Skin epidermis (tissue), 12 donors: ENCODE measurements at regions not wholly inside any gene's neighbourhood (a gene's known extent, or its start where the extent isn't known, plus 50 kb on each side); places are given as distances from the start of the nearest gene placed in this dataset.

ENCODE experiments used
- H3K27ac ChIP-seq, 21 experiments: fragments of 200-600 bp; sonication (generic) in 11 of 21; one replicate each; pipeline ENCODE4 v1.5.0; 2020; ENCODE audit warnings: mild to moderate bottlenecking in 3 of 21, inconsistent platforms in 2 of 21, moderate library complexity in 2 of 21
- H3K4me3 ChIP-seq, 7 experiments: fragments of 200-600 bp; sonication (generic) in 2 of 7; one replicate each; pipeline ENCODE4 v1.5.0; 2020; ENCODE audit warnings: inconsistent platforms in 2 of 7, mild to moderate bottlenecking in 2 of 7, moderate library complexity in 1 of 7

GRCh38 chr4:38591617-38592337, 72.2 kb upstream of the KLF3 start:
- peak overlapping the region in 2 of 21 experiments; percentile 12 to 19 for H3K27ac ChIP-seq
- no peak overlapping the region for H3K4me3 ChIP-seq

GRCh38 chr4:38598489-38598888, 65.5 kb upstream of the KLF3 start:
- Histone ChIP-seq H3K4me3 (no peak overlapping the region), H3K27ac (no peak overlapping the region)

GRCh38 chr4:38600575-38600974, 63.4 kb upstream of the KLF3 start:
- no peak overlapping the region for H3K4me3 ChIP-seq
- H3K27ac ChIP-seq, result no peak overlapping the region

DNA sequence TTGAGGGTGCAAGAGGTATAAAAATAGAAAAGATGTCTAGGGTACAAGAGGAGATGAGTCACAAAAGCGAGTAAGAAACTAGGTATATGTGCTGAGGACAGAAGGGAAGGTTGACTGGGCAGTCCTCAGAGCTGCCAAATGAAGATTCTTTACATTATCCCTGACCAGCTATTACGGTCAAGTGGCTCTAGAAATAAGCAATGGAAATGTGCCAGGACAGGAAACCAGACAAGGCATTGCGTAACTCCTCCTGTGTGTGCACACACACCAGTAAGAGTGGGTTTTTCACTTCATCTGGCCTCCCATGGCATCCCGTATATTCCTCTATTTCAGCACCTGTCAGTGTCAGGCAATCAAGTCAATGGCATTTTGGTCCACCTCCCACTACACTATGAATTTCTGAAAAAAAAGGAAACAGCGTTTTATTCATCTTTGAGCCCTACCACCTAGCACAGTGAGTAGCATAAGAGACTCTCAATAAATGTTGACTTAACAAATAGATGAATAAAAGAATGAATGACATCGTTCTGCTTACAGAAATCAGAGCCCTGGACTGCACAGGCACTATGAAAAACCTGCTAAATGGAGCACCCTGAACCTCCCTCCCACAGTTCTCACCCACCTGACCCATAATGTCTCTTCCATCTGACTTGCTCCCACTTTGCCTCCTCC, 62.6 kb upstream of the KLF3 start:
- Histone ChIP-seq H3K27ac (no peak overlapping the region), H3K4me3 (no peak overlapping the region)

GRCh38 chr4:38601916-38602291, 62.1 kb upstream of the KLF3 start:
- Histone ChIP-seq H3K4me3 (no peak overlapping the region), H3K27ac (no peak overlapping the region)

DNA sequence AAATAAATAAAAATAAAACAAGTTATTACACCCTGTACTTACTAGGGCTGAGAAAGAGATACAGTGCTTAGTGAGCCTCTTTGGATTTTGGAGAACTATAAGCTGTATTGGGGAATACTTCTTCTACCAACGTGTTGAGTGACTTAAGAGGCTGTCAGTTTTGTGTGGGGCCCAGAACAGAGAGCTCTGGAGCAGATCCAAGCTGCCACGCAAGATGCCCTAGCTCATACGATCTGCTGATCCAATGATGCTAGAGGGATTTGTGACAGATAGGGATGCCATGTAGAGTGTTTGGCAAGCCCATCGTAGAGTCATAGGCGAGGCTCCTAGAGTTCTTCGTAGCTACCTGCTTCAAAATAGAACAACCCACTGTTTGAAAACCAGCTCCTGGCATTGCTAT, 60.3 kb upstream of the KLF3 start:
- no peak overlapping the region for H3K27ac ChIP-seq
- H3K4me3 ChIP-seq, result no peak overlapping the region

DNA sequence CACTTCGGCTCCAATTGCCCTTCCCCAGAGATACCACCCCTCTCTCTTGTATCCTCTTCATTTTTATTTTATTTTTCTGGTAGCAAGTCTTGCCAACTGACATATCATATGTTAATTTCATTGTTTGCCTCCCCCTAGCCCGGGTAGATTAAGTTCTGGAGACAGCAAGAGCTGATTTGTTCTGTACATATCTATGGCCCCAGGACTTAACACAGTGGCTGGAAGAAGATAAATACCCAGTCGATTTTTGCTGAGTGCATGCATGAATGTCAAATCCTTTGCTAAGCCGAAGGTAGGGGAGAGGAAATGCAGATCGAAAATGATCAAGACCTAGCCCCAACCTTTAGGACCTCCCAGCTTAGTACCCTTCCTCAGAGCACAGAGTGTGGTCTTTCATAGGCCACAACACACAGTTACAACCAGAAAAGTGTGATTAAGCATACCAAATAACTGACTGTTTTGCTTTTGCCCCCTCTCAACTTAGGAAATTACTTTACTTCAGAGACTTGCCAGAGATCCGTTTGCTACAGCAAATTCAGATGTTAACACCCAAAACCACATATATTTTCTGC, 58.7 kb upstream of the KLF3 start:
- no peak overlapping the region for H3K4me3 ChIP-seq
- no peak overlapping the region for H3K27ac ChIP-seq

GRCh38 chr4:38605753-38606586, 58.0 kb upstream of the KLF3 start:
- Histone ChIP-seq H3K27ac (no peak overlapping the region), H3K4me3 (no peak overlapping the region)

DNA sequence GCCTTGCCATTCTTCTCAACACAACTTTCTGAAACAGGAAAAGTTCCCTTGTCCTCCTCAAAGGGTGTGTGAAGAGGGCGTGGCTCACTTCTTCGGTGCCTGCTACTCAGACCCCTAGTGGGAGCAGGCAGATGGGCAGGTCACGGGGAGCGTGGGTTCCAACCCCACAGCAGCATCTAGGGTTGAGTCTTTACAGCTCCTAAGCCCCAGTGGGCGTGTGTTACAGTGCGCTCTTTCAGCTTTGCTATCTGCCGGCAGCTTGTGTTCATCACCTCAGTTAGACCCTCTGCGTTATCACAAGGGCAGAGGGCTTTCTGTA, 57.5 kb upstream of the KLF3 start:
- Histone ChIP-seq H3K4me3 (no peak overlapping the region), H3K27ac (no peak overlapping the region)

DNA sequence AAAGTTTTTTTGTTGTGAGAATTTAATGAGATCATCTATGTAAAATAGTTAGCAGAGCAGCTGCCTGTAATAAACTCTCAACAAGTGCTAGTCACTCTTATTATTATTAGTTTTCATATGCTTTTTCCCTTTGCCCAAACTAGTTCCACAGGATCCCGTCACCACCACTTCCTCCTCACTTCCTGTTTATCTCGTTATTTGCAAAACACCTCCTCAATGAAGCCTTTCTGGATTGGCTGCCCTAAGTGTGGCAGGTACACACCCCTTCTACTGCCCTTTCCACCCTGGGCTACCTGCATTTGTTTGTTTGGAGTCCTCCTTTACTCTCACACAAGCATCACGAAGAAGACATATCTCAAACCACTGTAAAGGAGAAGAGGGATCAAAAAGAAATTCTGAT, 54.4 kb upstream of the KLF3 start:
- Histone ChIP-seq H3K4me3 (no peak overlapping the region), H3K27ac (peak overlapping the region in 3 of 21 experiments; percentile 1 to 65 (median 12))

DNA sequence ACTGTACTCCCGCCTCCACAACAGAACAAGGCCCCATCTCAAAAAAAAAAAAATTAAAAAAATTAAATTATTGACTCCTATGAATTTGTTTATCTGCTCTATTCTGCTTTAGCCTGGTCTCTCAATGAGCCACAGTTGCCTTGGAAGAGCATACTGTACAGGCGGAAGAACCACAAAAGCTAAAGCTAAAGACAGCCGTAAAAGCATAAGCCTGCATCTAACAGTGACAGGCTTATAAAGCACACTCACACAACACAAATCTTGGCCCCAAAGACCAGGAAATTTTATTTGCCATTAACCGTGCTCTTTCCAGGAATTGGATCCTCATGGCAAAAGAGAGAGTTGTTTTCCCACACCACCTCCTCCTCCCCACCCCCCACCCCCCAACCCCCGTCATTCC, 53.5 kb upstream of the KLF3 start:
- Histone ChIP-seq H3K27ac (peak overlapping the region in 6 of 21 experiments; percentile 1 to 65 (median 48)), H3K4me3 (no peak overlapping the region)

GRCh38 chr4:38610966-38611431, 53.0 kb upstream of the KLF3 start:
- no peak overlapping the region for H3K4me3 ChIP-seq
- peak overlapping the region in 6 of 21 experiments; percentile 1 to 65 (median 48) for H3K27ac ChIP-seq

DNA sequence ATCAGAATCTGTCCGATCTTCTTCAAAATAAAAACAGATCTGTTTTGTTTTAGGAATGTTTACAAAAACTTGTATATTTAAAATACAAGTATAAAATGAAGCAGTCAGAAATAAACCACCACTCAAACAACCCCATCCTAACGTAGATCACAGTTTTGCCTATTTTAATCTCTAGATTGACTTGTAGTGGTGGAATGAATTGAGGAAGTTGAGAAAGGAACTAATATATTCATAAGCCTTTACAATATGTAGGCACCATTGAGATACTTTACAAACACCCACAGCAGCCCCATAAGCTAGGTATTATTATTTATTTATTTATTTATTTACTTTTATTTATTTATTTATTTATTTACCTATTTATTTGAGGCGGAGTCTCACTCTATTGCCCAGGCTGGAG, 52.3 kb upstream of the KLF3 start:
- Histone ChIP-seq H3K27ac (peak overlapping the region in 3 of 21 experiments; percentile 1 to 50 (median 21)), H3K4me3 (no peak overlapping the region)

GRCh38 chr4:38612646-38613414, 51.2 kb upstream of the KLF3 start:
- H3K27ac ChIP-seq, result peak overlapping the region in 1 of 21 experiments; percentile 1
- H3K4me3 ChIP-seq, result no peak overlapping the region
